C4-2B (cell line): ENCODE measurements at regions not wholly inside any gene's neighbourhood (a gene's known extent, or its start where the extent isn't known, plus 50 kb on each side); places are given as distances from the start of the nearest gene placed in this dataset.

Source experiments
- CTCF ChIP-seq: fragments of 450-650 bp; conservative IDR thresholded peaks from 2 replicates; pipeline ENCODE4 v1.5.1; 2017; ENCODE audit warnings: mild to moderate bottlenecking
- ZFX ChIP-seq: fragments of 450-650 bp; IDR thresholded peaks from 2 replicates; pipeline ENCODE4 v1.6.1; 2017

DNA sequence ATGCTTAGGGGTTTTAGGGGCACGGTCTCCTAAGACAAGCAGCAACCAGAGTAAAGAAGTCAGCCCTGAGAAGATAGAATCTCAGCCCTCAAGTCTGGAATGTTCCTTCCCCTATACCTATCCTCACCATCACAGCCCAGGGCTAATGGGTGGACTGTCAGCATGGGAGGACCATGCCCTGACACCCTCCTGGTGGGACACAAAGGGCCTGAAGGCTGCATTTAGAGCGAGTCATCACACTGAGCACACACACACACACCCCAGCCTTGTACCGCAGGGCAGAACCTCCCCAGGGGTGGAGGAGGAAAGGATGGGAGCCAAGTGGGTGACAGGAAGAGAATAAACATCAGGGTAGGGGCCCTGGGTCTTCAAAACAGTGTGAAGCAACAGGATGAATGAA lies 174.8 kb upstream of the SERP2 start:
- TF ChIP-seq CTCF = no peak
- TF ChIP-seq ZFX = no peak
